ENCODE measurements at regions not wholly inside any gene's neighbourhood (a gene's known extent, or its start where the extent isn't known, plus 50 kb on each side); places are given as distances from the start of the nearest gene placed in this dataset.

DNA sequence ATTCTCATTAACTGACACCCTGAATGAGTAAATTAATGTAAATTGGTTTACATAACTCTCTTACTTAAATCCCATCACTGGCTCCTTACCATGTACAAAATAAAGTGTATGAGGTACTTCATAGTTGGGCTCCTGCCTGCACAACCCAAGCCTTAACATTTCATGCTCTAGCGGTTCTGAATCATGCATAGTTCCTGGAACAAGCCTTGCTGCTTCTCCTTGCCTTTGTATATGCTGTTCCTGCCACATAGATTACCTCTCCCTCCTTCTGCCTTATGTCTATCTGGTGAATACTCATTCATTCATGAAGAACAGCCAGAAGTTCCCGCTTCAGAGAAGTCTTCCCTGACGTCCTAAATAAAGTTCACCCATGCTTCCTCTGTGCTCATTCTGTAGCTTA is 594.7 kb downstream of the SMARCA1 start:
- no peak for DNase-seq
- TF ChIP-seq GATA1 (IDR thresholded peaks at IDR 0.05; ENCODE audit: low read depth, low read length): no peak
- no peak for TF ChIP-seq POLR2A (IDR thresholded peaks at IDR 0.05; ENCODE audit: low read length)

DNA sequence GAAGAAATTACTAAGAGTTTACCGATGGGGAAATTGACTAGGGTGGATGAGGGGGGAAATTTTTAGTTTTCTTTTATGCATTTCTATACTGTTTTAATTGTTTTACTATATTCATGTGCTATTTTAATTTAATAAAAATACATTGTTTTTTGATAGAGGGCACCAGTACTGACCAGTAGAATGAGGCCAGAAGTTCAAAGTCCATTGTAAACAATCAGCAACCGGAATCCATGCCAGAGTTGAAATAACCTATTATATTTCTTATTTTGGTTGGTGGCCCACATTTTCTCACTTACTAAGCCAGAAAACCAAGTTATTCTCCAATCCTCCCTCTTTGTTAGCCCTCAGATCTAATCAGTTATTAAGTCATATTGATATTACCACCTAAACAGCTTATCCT is 595.9 kb downstream of the SMARCA1 start:
- no peak for TF ChIP-seq POLR2A (IDR thresholded peaks at IDR 0.05; ENCODE audit: low read length)
- TF ChIP-seq GATA1 (IDR thresholded peaks at IDR 0.05; ENCODE audit: low read depth, low read length): no peak
- DNase-seq: no peak

DNA sequence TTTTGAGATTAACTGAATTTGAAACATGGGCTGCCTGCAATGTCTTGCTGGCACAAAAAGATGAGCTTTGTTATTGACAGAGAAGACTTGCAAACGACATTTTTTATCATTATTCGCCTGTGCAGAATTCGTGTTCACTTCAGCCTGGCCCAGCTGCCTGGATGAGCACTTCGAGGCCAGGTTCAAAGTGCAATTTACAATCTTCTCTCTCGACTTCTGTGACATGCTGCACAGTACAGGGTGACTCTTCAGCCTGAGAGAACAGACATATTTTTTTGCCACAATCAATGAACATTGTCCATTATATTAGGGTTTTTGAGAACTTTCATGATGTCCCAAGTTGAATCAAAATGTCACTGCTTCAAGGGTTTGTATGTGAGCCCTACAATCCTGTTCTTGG is 616.5 kb downstream of the SMARCA1 start:
- no peak for DNase-seq
- no peak for TF ChIP-seq POLR2A (IDR thresholded peaks at IDR 0.05; ENCODE audit: low read length)
- TF ChIP-seq GATA1 (IDR thresholded peaks at IDR 0.05; ENCODE audit: low read depth, low read length): no peak

DNA sequence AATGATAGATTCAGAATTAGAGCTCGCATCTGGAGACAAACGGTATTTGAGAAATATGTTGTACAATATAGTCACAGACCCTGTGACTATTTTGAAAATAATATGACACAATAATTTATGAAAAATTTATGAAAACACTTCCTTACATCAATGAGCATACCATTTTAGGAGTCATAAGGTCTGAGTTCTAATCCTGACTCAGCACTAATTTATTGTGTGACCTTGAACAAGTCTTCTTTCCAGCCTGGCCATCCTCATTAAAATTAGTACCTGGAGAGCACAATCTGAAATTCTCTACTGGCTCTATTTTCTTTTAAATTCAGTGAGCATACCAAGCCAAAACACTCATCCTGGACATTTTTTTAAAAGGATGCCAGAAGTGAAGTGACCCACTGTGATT is 622.3 kb downstream of the SMARCA1 start:
- TF ChIP-seq POLR2A (IDR thresholded peaks at IDR 0.05; ENCODE audit: low read length) (no peak), GATA1 (IDR thresholded peaks at IDR 0.05; ENCODE audit: low read depth, low read length) (no peak)

DNA sequence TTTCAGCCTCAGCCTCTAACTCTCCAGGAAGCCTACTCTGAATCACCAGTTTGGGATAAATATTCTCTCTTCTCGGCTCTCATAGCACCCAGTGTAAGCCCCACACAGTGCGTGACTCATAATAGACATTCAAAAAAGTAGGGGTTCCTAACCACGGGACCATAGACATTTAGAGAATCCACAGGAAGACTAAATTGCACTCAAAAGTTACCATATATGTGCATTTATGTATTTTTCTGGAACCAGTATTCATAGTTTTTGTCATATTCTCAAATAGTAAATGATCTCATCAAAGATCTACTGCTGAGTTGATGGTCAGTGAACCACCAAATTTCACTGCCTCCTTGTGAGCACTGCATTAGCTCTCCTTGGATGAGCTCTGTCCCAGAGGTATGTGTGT is 625.7 kb downstream of the SMARCA1 start:
- TF ChIP-seq GATA1 (IDR thresholded peaks at IDR 0.05; ENCODE audit: low read depth, low read length): no peak
- TF ChIP-seq POLR2A (IDR thresholded peaks at IDR 0.05; ENCODE audit: low read length): no peak

More for the DNA sequence above, 622.3 kb downstream of the SMARCA1 start:
- no peak for DNase-seq

DNA sequence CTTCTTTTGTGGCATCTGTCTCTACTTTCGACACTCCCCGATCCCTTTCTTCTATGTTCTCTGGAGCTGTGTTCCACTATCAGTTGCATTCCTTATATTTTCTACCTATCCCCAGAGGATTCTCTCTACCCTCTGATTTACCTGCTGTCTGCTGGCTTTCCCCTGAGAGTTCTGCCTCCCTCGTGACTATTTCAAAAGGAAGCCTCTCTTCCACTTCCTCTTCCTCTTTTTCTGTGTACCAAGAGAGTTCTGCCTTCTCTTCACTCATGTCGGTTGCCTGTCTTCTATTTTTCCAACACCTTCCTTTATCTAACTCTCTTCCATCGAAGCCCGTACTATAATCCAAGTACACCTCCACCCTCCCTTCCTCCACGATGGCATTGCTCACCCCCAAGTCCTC is 631.7 kb downstream of the SMARCA1 start:
- TF ChIP-seq GATA1 (IDR thresholded peaks at IDR 0.05; ENCODE audit: low read depth, low read length) (no peak), POLR2A (IDR thresholded peaks at IDR 0.05; ENCODE audit: low read length) (no peak)
- DNase-seq: no peak

More for the DNA sequence above, 625.7 kb downstream of the SMARCA1 start:
- DNase-seq: no peak

DNA sequence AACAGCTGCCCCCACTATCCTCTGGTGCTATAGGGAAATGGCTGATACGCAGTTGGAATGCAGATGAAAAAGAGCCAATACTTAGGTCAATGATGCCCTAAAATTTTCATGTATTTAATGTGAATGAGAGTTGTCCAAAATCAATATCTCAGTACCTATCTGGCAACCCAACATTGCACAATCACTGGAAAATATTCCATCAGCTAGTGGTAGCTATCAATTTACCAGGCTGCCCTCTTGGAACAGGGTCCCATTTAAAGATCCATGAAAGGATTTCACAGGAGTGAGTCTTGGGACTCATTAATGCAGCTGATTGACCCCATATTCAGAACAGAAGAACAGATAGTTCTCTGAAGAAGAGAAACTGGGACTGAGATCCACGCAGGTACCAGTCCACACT is 638.9 kb downstream of the SMARCA1 start:
- TF ChIP-seq GATA1 (IDR thresholded peaks at IDR 0.05; ENCODE audit: low read depth, low read length) (no peak), POLR2A (IDR thresholded peaks at IDR 0.05; ENCODE audit: low read length) (no peak)
- no peak for DNase-seq

DNA sequence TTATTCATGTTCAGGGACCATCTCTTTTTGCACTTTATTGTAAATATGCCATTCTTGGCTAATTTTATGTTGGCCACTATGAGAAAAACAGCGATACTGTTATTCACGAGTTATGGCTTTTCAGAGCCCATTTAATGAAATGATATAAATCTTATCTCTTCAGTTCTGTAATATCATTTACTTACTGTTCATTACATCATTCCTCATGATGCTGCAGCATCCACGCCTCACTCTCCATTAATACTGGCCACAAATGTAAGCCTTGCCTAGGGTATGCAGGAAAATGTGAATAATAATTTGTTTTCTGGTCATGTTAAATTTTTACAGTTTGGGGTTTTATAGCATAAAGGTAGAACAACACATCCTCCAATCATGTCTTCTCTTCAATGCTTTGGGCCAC is 639.6 kb downstream of the SMARCA1 start:
- TF ChIP-seq GATA1 (IDR thresholded peaks at IDR 0.05; ENCODE audit: low read depth, low read length) (no peak), POLR2A (IDR thresholded peaks at IDR 0.05; ENCODE audit: low read length) (no peak)
- no peak for DNase-seq

DNA sequence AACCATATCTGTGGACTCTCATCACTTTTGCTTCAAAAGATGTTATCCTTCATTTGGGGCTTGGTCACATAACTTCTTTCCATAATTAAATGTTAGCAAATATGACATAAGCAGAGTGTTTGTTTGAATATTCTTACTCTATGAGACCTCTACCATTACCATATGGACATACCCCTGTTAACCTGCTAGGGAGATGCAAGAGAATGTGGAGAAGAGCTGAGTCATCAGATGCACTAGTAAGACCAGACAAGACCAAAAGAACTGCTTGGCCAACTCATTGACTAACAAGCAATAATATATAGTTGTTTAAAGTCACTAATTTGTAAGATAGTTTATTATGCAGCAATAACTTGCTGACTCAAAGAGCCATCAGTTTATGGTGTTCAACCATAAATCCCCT is 652.9 kb downstream of the SMARCA1 start:
- DNase-seq: no peak
- TF ChIP-seq POLR2A (IDR thresholded peaks at IDR 0.05; ENCODE audit: low read length) (no peak), GATA1 (IDR thresholded peaks at IDR 0.05; ENCODE audit: low read depth, low read length) (no peak)

DNA sequence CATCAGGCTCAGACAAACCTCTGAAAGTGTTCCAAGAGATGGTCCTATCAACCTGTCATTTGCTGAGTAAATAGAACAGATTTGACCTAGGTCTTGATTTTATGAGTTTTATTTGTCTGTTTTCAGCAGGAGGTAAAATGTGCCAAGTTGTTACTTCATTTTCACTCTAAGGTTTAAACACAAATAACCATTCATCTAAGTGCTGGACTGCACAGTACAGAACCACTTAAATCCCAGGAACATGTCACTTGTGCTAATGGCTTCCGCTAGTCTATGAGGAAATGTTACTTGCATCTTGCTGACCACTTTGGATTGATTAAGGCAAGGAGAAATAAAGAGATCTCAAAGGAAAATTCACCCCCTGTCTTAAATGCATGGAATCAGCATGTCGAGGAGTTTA is 660.7 kb downstream of the SMARCA1 start:
- no peak for DNase-seq
- TF ChIP-seq POLR2A (IDR thresholded peaks at IDR 0.05; ENCODE audit: low read length): no peak
- no peak for TF ChIP-seq GATA1 (IDR thresholded peaks at IDR 0.05; ENCODE audit: low read depth, low read length)

DNA sequence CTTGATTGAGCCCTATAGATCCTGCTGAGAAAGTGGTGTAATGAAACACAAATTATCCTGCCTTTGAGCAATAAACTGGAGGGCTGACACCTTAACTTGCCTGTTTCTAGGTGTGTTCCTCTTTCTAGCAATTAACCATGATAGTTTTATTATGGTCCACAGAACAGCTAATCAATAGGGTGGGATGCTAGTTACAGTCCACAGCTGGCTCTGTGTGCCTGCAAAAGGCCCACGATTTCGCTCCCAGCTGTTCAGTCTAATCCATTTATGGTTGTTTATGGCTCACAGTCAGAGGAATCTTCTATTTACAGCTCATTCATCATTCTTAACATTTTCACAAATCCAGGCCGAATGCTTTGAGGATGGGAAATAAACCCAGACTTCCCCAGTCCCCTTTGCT is 674.9 kb downstream of the SMARCA1 start:
- TF ChIP-seq GATA1 (IDR thresholded peaks at IDR 0.05; ENCODE audit: low read depth, low read length) (no peak), POLR2A (IDR thresholded peaks at IDR 0.05; ENCODE audit: low read length) (no peak)

DNA sequence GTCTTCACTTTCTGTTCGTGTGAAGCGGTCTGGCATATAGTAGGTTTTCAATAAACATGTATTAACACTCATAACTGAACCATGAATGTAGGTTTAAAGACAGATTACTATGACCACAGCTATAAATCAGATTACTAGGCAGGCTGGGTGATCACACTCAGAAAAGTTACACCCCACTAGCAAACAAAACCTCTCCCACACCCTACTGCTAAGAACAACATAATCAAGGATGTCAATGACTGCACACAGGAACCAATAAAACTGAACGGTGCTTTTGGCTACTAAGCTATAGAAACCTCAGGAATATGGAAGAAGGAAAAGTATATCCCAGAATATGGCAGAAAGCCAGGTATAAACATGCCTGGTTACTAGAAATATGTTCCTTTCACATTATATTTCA is 676.9 kb downstream of the SMARCA1 start:
- TF ChIP-seq GATA1 (IDR thresholded peaks at IDR 0.05; ENCODE audit: low read depth, low read length) (no peak), POLR2A (IDR thresholded peaks at IDR 0.05; ENCODE audit: low read length) (no peak)
- DNase-seq: no peak

More for the DNA sequence above, 674.9 kb downstream of the SMARCA1 start:
- DNase-seq: no peak

DNA sequence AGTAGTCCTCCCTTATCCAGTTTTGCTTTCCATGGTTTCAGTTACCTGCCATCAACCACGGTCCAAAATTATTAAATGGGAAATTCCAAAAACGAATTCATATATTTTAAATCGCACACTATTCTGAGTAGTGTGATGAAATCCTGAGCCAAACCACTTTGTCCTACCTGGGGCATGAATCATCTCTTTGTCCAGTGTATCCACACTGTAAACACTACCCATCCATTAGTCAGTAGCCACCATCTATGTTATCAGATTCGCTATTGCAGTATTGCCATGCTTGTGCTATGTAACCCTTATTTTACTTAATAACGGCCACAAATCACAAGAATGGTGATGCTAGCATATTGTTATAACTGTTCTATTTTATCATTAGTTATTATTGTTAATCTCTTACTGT is 704.6 kb downstream of the SMARCA1 start:
- no peak for DNase-seq
- TF ChIP-seq POLR2A (IDR thresholded peaks at IDR 0.05; ENCODE audit: low read length): no peak
- no peak for TF ChIP-seq GATA1 (IDR thresholded peaks at IDR 0.05; ENCODE audit: low read depth, low read length)

DNA sequence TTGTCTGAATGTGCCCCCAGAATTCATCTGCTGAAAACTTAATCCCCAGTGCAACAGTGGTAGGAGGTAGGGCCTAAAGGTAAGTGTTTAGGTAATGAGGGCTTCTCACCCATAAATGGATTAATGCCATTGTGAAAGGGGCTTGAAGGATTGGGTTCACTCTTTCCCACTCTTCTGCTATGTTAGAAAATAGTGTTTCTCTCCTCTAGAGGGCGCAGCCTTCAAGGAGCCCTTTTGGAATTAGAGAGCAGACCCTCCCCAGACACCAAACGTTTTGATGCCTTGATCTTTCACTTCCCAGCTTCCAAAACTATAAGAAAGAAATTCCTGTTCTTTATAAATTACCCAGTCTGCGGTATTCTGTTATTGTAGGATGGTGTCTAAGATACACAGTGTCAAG is 706.4 kb downstream of the SMARCA1 start:
- peak in 1 of 2 experiments; percentile 0 for DNase-seq

DNA sequence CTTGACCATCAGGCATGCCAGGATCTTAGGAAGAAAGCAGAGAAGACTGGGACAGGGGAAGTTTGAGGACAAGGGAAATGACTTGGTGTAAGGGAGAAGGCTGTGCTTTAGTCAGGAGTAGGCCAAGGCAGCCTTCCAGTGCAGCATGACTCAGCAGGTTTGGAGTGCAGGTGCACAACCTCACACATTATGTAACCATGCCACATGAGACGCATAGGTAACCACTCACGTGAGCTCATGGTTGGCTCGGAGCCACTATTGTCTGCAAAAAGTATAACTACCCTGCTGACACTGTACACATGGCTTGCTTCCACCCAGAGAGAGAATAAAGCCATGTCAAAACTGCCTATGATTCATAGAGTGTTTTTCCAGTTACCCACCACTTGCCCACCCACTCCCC is 715.9 kb downstream of the SMARCA1 start:
- TF ChIP-seq GATA1 (IDR thresholded peaks at IDR 0.05; ENCODE audit: low read depth, low read length) (no peak), POLR2A (IDR thresholded peaks at IDR 0.05; ENCODE audit: low read length) (no peak)
- DNase-seq: peak; percentile 1 to 3

More for the DNA sequence above, 706.4 kb downstream of the SMARCA1 start:
- TF ChIP-seq POLR2A (IDR thresholded peaks at IDR 0.05; ENCODE audit: low read length) (no peak), GATA1 (IDR thresholded peaks at IDR 0.05; ENCODE audit: low read depth, low read length) (no peak)

DNA sequence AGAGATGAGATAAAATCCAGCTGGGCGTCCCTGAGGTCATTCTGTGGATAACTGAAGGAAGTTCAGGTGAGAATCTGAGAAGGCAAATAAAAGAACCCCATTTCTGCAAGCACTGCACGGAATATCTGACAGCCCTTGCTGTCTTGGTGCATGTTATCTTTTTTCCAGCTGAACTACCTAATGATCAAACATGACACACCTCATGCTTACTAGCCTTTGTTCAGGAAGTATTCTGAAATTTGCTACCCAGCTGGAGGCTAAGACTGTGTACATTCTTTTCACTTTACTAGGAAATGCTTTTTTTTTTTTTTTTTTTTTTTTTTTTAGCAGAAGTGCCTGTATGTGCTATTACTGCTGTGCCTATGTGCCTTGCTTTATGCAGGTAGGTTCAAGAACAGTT is 718.1 kb downstream of the SMARCA1 start:
- DNase-seq: no peak
- TF ChIP-seq POLR2A (IDR thresholded peaks at IDR 0.05; ENCODE audit: low read length): no peak
- TF ChIP-seq GATA1 (IDR thresholded peaks at IDR 0.05; ENCODE audit: low read depth, low read length): no peak
